Hematopoietic multipotent progenitor cell treated with erythropoietin and hydrocortisone succinate and interleukin-3 and kit ligand, for 15 days (in vitro differentiated cells): ENCODE measurements at regions not wholly inside any gene's neighbourhood (a gene's known extent, or its start where the extent isn't known, plus 50 kb on each side); places are given as distances from the start of the nearest gene placed in this dataset.
"Not testable (repeated sequence)": the region's sequence is repeated elsewhere in the genome, so short reads cannot be mapped to it uniquely, and the experiment has no call there.

Source experiments
- DNase-seq: peaks from one replicate; pipeline ENCODE4 v3.0.0-alpha.2; 2015; ENCODE audit warnings: low spot score

- no peak for DNase-seq
These were observed 252.0 kb downstream of the NR2F2 start for GRCh38 chr15:96582473-96582872.

DNA sequence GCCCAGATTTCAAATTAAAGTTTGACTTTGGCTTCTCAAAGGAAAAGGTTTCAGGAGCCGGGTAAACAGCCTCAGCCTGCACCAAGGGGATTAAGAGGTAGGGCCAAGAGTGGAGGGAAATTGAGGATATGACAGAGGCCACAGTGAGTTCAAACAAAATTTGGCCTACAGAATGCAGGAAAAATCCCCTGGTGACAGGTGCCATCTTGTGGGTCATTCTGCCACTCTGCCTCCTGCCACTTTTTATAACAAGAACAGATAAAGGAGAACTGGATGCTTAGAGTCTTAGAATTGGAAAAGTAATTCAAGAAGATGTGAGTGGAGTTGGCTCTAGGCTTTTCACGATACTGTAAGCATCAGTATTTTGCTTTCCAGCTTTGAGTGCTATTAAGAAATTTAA lies 253.2 kb downstream of the NR2F2 start:
- no peak for DNase-seq

GRCh38 chr15:96585484-96586386 lies 255.2 kb downstream of the NR2F2 start:
- no peak for DNase-seq

DNA sequence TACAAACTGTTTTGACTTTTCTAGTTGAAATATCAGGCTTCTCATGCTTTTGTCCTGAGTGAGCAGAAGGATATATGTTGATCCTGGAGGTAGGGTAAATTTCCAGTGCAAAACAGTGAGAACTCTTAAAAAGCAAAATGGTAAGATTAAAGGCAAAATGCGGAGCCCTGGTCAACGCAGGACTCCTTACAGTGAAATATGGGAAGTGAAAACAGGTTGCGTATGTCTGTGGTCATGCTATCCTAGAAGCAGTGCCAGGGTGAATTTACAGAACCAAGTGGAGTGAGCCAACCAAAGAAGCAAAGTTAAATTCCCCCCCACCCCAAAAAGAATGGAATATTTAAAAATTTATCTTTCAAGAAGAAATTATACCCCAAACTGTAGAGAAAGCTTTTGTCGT lies 256.4 kb downstream of the NR2F2 start:
- no peak for DNase-seq

DNA sequence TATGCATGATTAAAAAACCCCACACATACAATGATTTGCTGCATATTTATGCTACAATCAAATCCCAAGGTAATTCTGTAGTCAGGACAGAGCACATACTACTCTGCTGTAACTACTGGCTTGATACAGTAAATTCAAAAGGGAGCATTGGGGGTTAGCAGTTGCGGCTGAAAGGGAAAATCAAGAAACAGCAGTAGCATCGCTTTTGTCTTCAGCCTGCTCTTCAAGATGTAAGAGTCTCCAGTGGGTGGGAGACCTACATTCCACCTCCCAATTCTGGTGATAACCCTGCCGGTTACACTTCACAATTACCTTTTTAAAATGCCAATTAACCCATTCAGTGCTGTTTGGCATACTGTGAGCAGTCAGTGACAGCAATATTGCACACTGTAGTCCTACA lies 259.4 kb downstream of the NR2F2 start:
- DNase-seq = no peak

DNA sequence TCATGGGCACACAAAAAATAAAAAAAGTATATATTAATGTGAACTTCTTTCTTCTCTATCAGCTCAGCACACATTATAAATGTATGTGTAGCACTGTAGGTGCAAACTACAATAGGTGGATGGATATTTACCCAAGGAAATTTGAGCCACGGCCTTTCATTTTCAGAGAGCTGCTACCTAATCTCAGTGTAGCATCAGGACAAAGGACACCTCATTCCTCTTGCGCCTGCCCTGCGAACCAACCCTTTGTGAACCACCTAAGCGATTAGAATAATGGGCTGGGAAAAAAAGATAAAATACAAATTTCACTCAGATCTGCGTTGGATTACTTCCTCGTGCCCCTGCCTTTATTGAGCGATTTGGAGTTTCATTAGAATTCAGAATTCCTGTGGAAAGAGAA lies 263.2 kb downstream of the NR2F2 start:
- DNase-seq = no peak

- no peak for DNase-seq
These were observed 265.5 kb downstream of the NR2F2 start for GRCh38 chr15:96595951-96596350.

GRCh38 chr15:96598514-96598913 lies 268.0 kb downstream of the NR2F2 start:
- no peak for DNase-seq

GRCh38 chr15:96599268-96599667 lies 268.8 kb downstream of the NR2F2 start:
- DNase-seq = no peak

GRCh38 chr15:96600350-96600749 lies 269.9 kb downstream of the NR2F2 start:
- no peak for DNase-seq

DNA sequence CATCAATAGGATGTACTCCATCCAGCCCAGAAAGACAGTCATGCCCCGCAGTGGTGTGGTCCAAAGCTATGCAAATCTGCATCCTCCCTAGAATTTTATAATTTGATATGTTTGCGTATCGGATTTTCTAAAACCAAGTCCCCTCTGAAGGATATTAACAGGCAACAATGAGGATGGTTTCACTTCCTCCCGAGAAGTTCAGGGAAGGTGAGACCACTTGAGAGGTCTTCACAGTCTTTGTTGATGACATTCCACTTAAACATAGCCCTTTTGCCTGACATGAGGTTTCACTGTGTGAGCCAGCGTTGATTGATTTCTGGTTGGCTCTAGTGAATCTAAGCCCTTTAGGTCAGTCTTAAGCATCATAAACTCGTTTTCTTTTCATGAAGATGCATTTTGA lies 276.1 kb downstream of the NR2F2 start:
- no peak for DNase-seq

GRCh38 chr15:96610757-96611156 lies 280.3 kb downstream of the NR2F2 start:
- DNase-seq = no peak

- DNase-seq = no peak
These were observed 282.4 kb downstream of the NR2F2 start for GRCh38 chr15:96612917-96613316.

DNA sequence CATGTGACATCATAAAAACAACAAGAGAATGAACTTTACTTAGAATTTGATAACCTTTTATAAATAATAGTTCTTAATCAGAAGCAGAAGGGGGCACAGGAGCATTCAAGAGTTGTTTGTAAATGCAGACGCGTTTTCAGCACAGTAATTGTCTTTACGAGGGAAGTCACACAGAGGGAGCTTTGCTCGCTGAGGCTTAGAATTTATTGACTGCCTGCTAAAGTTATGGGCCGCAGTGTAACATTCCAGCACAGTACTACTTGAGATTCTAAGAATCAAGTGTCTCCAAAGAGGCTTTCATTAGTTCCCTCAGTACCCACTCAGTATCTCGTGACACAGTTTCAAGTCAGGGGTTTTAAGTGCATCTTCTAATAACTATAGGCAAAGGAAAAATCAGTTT lies 288.7 kb downstream of the NR2F2 start:
- no peak for DNase-seq

DNA sequence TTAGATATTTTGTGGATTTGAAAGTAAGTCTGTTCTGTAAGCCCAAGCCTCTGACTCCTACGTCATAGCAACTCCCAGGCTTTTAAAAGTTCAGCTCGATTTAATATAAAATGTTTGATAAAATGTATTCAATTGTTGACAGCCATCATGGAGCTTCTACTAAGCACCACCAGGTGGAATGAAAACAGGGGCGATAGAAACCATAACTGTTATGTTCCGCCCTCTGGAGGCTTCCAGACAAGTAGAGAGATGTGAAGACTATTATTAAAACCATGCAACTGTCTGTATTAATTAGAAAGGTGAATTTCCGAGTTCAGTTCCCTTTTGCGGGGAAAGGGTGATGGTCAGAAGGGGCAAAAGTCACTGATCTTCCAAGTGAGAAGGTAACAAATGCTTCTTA lies 292.2 kb downstream of the NR2F2 start:
- no peak for DNase-seq

- DNase-seq = no peak
These were observed 294.8 kb downstream of the NR2F2 start for GRCh38 chr15:96625256-96625655.

- DNase-seq = no peak
These were observed 296.6 kb downstream of the NR2F2 start for GRCh38 chr15:96627031-96627568.

DNA sequence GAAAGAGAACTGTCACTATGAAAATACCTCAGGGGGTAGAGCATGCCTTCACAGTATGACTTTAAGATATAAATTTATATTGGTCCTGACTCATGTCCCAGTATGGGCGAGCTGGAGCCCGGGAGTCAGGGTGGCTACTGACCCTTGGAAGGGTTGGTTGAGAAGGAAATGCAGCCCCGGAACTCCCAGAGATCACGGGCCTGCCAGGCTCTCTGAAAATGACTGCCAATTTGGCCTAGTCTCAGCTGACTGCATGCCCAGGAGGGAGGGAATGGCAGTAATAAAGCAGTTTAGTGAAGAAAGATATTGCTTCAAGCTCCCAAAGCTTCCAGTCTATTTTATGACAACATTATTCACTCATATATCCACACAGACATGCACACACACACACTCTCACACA lies 299.0 kb downstream of the NR2F2 start:
- DNase-seq = no peak

DNA sequence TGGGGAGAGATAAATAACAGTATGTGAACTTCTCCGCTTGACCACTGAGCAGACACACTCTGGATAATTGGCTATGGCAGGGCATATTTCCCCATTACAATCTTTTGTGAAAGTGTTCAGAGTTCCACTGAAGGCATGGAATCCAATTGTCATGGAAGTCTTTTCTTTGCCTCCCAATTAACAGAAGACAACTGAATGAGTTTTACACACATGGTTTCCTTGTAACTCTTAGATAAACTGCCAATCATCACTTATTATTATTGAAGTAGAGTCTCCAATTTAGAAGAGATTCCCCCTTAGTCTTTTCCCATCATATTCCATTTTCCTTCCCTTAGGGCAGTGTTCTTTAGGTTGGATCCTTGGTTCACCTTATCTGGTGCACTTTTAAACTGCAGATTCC lies 308.3 kb downstream of the NR2F2 start:
- no peak for DNase-seq

DNA sequence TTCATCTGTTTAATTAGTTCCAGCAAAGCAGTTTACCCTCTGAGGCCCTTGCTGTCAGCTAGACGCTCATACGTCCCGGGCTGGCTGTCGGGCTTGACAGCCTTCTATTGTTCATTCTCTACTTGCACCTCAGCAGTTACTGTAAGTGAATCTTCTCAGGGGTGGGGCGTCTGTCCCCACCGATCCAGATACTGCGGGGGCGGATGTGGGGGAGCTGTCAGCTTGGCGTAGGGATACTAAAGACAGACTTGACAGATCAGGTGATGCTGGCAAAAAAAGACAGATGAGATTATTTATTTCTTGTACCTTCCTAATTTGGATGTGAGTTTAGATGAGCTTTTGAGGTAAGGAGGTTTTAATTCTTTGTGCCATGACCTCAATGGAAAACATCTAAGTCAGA lies 315.3 kb downstream of the NR2F2 start:
- DNase-seq = no peak

DNA sequence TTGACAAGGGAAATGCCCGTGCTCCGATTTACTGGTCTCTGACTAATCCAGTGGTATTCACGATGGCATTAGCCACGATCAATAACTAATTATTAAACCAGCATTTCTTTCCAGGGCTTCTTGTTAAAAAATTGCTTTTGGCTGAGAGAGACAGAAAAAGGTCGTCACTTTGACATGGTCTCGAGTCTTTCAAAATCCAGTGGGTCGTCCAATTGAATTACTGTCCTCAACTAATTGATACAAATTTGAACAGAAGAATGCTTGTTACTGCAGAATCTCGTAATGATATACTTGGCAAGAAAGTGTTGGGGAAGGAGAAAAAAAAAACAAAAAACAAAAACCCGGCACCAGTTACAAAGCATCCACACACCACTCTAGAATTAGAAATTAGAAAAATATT lies 318.4 kb downstream of the NR2F2 start:
- no peak for DNase-seq

DNA sequence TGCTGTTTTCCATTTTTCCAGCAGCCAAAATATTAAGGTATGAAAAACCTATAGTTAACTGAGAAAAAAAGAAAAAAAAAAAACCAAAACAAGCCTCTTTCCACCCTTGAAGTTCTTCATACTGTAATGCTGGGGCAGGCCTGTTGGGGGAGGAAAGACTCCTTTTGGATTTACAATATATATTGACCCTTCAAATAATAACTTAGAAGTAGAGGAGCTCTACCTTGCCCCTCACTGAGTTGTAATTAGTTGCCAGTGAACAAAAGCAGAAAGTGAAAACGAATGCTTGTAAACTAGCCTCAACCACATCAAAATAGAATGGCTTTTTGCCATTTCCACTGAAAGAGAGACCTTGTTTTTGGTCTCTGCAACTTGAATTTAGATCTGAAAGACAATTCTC lies 326.6 kb downstream of the NR2F2 start:
- DNase-seq = no peak

GRCh38 chr15:96666979-96667378 lies 336.5 kb downstream of the NR2F2 start:
- DNase-seq = not testable (repeated sequence)

DNA sequence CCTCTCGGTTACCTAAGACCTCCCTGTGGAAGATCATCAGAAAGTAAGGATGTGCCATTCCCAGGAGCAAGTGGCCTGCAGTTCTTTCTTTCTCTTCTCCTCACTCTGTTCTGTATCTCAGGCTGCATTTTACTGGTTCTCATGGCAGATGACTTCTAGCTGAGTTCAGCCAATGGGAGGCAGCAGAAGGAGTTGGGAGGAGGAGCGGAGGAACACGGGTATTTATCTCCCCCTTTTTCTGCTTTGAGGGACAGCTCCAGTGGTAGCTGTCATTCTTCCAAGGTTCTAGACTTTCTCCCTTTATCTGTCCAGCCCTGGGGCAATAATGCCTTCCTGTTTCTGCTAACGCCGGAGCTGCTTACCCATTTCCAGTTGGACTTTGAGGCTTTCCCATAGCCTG lies 339.9 kb downstream of the NR2F2 start:
- DNase-seq = no peak
